Heart right ventricle (tissue), 16 donors: ENCODE measurements at regions not wholly inside any gene's neighbourhood (a gene's known extent, or its start where the extent isn't known, plus 50 kb on each side); places are given as distances from the start of the nearest gene placed in this dataset.
A peak's percentile ranks its signal among the peaks of the same experiment; 100 is the strongest.

Source experiments
- ATAC-seq, 8 donors: fragments of 200-7000 bp; cut with Tn5 transposase; one replicate each; pipeline ENCODE4 v1.9.1; 2020; ENCODE audit warnings: mild to moderate bottlenecking in 8 of 8, moderate library complexity in 8 of 8, moderate number of reproducible peaks in 1 of 8
- DNase-seq, 2 donors: peaks; one replicate each; pipeline ENCODE4 v3.0.0-alpha.2; 2020
- H3K27ac ChIP-seq, 10 donors: fragments of 200-600 bp; sonication (generic) in 2 of 10; one replicate each; pipeline versions ENCODE4 v1.5.0 to v1.8.0; 2020 to 2022; ENCODE audit warnings: mild to moderate bottlenecking in 3 of 10
- H3K27me3 ChIP-seq, 7 donors: fragments of 200-600 bp; one replicate each; pipeline ENCODE4 v1.8.0; 2021 to 2022; ENCODE audit warnings: mild to moderate bottlenecking in 2 of 7
- H3K36me3 ChIP-seq, 9 donors: fragments of 200-600 bp; sonication (generic) in 1 of 9; one replicate each; pipeline versions ENCODE4 v1.5.0 to v1.8.0; 2020 to 2022; ENCODE audit warnings: mild to moderate bottlenecking in 2 of 9
- H3K4me1 ChIP-seq, 9 donors: fragments of 200-600 bp; sonication (generic) in 1 of 9; one replicate each; pipeline versions ENCODE4 v1.5.0 to v1.8.0; 2020 to 2022; ENCODE audit warnings: mild to moderate bottlenecking in 4 of 9
- H3K4me3 ChIP-seq, 10 donors: fragments of 200-600 bp; sonication (generic) in 2 of 10; one replicate each; pipeline versions ENCODE4 v1.5.0 to v1.8.0; 2020 to 2022; ENCODE audit warnings: mild to moderate bottlenecking in 7 of 10, moderate library complexity in 2 of 10
- H3K9me3 ChIP-seq, 11 donors: fragments of 200-600 bp in 10 of 11; sonication (generic) in 2 of 11; one replicate each; pipeline versions ENCODE4 v1.5.0 to v1.8.0; 2013 to 2022; ENCODE audit warnings: mild to moderate bottlenecking in 2 of 11, control low read depth in 1 of 11, moderate library complexity in 1 of 11
- WGBS, 2 donors: extraction: QIAGEN DNeasy Blood & Tissue Kit; methylation state at CpG; one replicate each; pipeline ENCODE4 v1.1.7; 2013; ENCODE audit warnings: inconsistent platforms in 1 of 2; 5-methylcytosine and 5-hydroxymethylcytosine counted together
- intact Hi-C, 10 donors: fragments of 100-400 bp; cut with DNase I; formaldehyde crosslinking; loops; one replicate each; pipeline versions ENCODE4 v1.11.1 to v1.14.2; 2022
- TF ChIP-seq, protein P1 (sequence below), 9 donors: fragments of 200-600 bp; sonication (generic) in 2 of 9; IDR thresholded peaks; one replicate each; pipeline versions ENCODE4 v1.5.0 to v1.8.0; 2021 to 2022; ENCODE audit warnings: antibody characterized with exemption in 9 of 9, mild to moderate bottlenecking in 5 of 9, moderate library complexity in 1 of 9
- donor health status: Arrhythmogenic right ventricular cardiomyopathy.
- donor health status: ischemic (EF 13 %, LVEDD 7.1; RV severe dilation, severe dysfunction).
- donor health status: healthy with polysubstance abuse.
- donor health status: DM: no; HTN: yes; CAD: no.
- donor health status: DM: no; HTN: no; CAD: no.
- donor health status: ischemic (EF 25% LVEDD 6.9; RV normal size, moderate dysfunction).
- donor health status: ischemic (EF 25% LVEDD 5.7; RV mildly dilated, moderate dysfunction).
- donor health status: healthy.
- donor health status: DM: yes; HTN: yes; CAD: no.
- donor health status: Ischemic cardiomyopathy.
- donor health status: ischemic (EF 35%, LVEDD 5.7; RV mildly dilated, moderate dysfunction).
- donor health status: nonischemic (EF 11% LVEDD 7.7; RV severe dilation, severe dysfunction).
- donor health status: DM: yes; HTN: yes; CAD: no.
- donor health status: PGD.
- donor health status: ischemic (EF 29% LVEDD 5.4; RV normal size, mild dysfunction).
- donor health status: nonischemic (EF 23%, LVEDD 6.1; RV moderate dilation, normal function).

DNA sequence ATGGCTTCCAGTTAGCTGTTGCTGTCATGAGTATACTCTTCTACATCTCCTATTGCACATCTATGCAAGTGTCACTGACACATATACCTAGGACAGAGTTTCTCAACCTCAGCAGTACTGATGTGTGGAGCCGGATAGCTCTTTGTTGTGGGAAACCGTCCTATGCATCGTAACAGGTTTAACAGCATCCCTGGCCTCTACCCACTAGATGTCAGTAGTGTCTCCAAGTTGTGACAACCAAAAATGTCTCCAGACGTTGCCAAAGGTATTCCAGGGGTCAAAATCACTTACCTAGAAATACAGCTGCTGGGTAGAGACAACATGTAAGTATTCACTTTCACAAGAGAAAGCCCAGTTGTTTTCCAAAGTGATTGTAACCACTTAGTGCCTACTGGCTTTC is 637.6 kb downstream of the RNF144B start:
- peak in 1 of 2 donors; percentile 25 for DNase-seq
- WGBS, 2 donors: 20 to 23% methylated on average over 4 of the region's 4 CpGs
- TF ChIP-seq, protein P1, sequence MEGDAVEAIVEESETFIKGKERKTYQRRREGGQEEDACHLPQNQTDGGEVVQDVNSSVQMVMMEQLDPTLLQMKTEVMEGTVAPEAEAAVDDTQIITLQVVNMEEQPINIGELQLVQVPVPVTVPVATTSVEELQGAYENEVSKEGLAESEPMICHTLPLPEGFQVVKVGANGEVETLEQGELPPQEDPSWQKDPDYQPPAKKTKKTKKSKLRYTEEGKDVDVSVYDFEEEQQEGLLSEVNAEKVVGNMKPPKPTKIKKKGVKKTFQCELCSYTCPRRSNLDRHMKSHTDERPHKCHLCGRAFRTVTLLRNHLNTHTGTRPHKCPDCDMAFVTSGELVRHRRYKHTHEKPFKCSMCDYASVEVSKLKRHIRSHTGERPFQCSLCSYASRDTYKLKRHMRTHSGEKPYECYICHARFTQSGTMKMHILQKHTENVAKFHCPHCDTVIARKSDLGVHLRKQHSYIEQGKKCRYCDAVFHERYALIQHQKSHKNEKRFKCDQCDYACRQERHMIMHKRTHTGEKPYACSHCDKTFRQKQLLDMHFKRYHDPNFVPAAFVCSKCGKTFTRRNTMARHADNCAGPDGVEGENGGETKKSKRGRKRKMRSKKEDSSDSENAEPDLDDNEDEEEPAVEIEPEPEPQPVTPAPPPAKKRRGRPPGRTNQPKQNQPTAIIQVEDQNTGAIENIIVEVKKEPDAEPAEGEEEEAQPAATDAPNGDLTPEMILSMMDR (IDR thresholded peaks at IDR 0.05): peak; percentile 9 to 70 (median 56)
- intact Hi-C loops: loop anchor here in 8 of 10 donors (1.0 to 10.0 kb wide), 7 partner anchors 186 to 830 kb away; no protein-coding TSS in a partner anchor
- H3K27ac ChIP-seq: no peak overlapping the region
- H3K36me3 ChIP-seq: no peaks in the 10 kb centered on the region
- no peak overlapping the region for H3K4me3 ChIP-seq
- peak in 5 of 8 donors; percentile 49 to 69 (median 58) for ATAC-seq
- no peaks in the 10 kb centered on the region for H3K9me3 ChIP-seq
- peaks cover 0 to 4% (median 0%) of the 10 kb centered on the region in 9 donors for H3K4me1 ChIP-seq
- H3K27me3 ChIP-seq: no peaks in the 10 kb centered on the region

DNA sequence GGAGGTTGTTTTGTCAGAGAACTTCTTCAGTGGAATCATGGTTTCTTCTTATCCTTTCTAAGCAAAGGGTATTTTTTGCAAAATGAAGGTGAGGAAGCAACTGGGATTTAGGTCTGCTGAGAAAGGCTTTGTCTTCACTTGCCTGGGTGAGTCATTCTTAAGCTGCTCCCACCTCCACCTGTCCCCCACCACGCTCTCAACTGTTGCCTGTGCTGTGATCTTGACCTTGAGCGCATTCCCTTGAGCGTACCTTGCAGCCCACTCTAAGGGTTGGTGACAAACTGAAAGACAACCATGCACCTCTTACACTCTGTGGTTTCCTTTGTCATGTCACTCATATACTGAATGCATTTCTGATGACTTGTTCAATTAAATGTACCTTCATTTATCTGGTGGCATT is 641.1 kb downstream of the RNF144B start:
- ATAC-seq: no peak
- Histone ChIP-seq H3K4me1 (peaks cover 0 to 19% (median 11%) of the 10 kb centered on the region in 9 donors), H3K9me3 (no peaks in the 10 kb centered on the region), H3K36me3 (no peaks in the 10 kb centered on the region), H3K27me3 (no peaks in the 10 kb centered on the region), H3K27ac (no peak overlapping the region), H3K4me3 (no peak overlapping the region)
- no peak for DNase-seq
- intact Hi-C loops: loop anchor here in 6 of 10 donors (5.0 to 10.0 kb wide), 4 partner anchors 187 to 827 kb away; no protein-coding TSS in a partner anchor
- TF ChIP-seq, protein P1 (IDR thresholded peaks at IDR 0.05): no peak
- WGBS, 2 donors: 74 to 78% methylated on average over 3 of the region's 3 CpGs

DNA sequence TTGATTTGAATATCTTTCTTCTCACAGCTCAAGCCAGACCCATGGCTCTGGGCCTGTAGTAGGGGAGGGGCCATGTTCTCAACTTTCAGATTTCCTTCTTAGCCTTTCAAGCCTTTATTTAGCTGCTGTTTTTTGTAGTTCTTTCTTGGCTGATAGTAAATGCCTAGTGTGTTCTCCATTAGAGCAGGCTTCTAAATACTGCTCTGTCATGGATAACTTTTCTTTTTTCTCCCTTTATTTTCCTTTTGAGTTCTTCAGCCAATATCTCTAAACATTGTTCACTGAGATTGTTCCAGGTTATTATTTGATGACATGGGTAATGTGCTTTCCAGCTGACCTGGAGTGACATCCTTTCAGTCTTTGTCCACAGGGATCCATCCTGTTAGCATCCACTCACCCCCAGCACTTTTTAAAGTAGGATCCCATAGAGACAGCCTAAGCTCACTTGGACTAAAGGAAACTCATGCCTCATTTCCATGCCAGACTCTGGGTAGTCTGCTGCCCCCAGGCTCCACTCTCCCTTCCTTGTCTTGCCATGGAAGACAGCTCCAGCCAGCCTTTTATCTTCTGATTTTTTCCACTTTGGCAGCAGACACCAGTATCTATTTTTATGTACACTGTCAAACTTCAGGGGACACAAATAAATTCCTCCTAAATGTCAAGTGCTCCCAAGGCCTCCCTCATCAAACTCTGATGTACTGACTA is 645.6 kb downstream of the RNF144B start:
- no peaks in the 10 kb centered on the region for H3K27me3 ChIP-seq
- no peak overlapping the region for H3K4me3 ChIP-seq
- peak overlapping the region in 7 of 10 donors; percentile 28 to 61 (median 52) for H3K27ac ChIP-seq
- H3K4me1 ChIP-seq: peaks cover 3 to 47% (median 22%) of the 10 kb centered on the region in 9 donors
- H3K9me3 ChIP-seq: peaks cover 0 to 6% (median 0%) of the 10 kb centered on the region in 11 donors
- intact Hi-C loops: no loop called here
- TF ChIP-seq, protein P1 (IDR thresholded peaks at IDR 0.05): no peak
- H3K36me3 ChIP-seq: no peaks in the 10 kb centered on the region
- ATAC-seq (peak; percentile 59 to 91 (median 74)), DNase-seq (peak in 1 of 2 donors; percentile 6)

DNA sequence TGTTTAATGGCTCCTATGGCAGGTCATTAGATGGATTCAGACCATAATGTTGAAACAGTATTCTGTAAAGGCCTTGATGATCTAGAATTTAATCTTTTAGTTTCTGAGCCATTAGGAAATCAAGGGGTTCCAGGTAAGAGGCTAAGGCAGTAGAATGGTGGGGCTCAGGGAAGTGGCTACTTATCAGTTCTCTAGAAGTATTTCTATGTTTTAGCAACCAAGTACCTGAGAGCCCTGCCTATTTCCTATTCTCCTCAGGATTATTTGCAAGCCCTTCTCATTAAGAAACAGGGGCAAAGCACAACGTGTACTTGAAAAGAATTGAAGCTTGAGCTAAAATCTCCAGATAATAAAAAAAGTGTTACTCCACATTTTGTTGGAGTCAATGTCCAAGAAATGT is 646.5 kb downstream of the RNF144B start:
- H3K4me1 ChIP-seq: peaks cover 3 to 47% (median 22%) of the 10 kb centered on the region in 9 donors
- intact Hi-C loops: no loop called here
- TF ChIP-seq, protein P1 (IDR thresholded peaks at IDR 0.05): no peak
- no peak overlapping the region for H3K4me3 ChIP-seq
- no peaks in the 10 kb centered on the region for H3K36me3 ChIP-seq
- DNase-seq (no peak), ATAC-seq (no peak)
- peaks cover 0 to 7% (median 0%) of the 10 kb centered on the region in 11 donors for H3K9me3 ChIP-seq
- peak overlapping the region in 3 of 10 donors; percentile 52 to 61 (median 59) for H3K27ac ChIP-seq
- 41 to 44% methylated on average over 1 of the region's 1 CpG for WGBS, 2 donors
- H3K27me3 ChIP-seq: no peaks in the 10 kb centered on the region
